ENCODE measurements at regions not wholly inside any gene's neighbourhood (a gene's known extent, or its start where the extent isn't known, plus 50 kb on each side); places are given as distances from the start of the nearest gene placed in this dataset.

DNA sequence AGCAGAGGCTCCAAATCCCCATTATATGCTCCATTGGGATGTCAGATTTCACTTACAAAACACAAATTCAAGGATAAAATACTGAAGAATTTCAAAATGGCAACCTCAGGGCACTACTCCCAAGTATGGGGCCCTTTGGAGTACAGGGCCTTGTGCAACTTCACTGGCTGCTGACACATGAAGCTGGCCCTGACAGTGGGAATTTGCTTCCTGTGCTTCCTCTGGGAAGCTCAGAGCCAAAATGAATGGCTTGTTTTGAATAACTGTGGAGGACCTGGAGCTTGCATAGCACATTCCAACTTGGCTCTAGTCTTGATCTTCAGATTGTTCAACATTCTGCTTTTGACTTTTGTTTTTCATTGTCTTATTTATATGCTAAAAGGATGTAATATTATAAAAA, 52.3 kb upstream of the HNF1B start:
- DNase-seq: no peak
- no peaks in the 10 kb centered on the region for H3K36me3 ChIP-seq (replicated peaks in 1 of 2)
- intact Hi-C loops (cut with DNase I): no loop called here
- no peak for TF ChIP-seq POLR2A (IDR thresholded peaks at IDR 0.05)
- TF ChIP-seq, protein P1, sequence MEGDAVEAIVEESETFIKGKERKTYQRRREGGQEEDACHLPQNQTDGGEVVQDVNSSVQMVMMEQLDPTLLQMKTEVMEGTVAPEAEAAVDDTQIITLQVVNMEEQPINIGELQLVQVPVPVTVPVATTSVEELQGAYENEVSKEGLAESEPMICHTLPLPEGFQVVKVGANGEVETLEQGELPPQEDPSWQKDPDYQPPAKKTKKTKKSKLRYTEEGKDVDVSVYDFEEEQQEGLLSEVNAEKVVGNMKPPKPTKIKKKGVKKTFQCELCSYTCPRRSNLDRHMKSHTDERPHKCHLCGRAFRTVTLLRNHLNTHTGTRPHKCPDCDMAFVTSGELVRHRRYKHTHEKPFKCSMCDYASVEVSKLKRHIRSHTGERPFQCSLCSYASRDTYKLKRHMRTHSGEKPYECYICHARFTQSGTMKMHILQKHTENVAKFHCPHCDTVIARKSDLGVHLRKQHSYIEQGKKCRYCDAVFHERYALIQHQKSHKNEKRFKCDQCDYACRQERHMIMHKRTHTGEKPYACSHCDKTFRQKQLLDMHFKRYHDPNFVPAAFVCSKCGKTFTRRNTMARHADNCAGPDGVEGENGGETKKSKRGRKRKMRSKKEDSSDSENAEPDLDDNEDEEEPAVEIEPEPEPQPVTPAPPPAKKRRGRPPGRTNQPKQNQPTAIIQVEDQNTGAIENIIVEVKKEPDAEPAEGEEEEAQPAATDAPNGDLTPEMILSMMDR (IDR thresholded peaks at IDR 0.05): no peak
- H3K27ac ChIP-seq: no peak overlapping the region
- no peak overlapping the region for H3K4me3 ChIP-seq
- no peaks in the 10 kb centered on the region for H3K4me1 ChIP-seq (replicated peaks in 1 of 2)
- no peaks in the 10 kb centered on the region for H3K27me3 ChIP-seq
- no peaks in the 10 kb centered on the region for H3K9me3 ChIP-seq (replicated peaks in 1 of 3)

GRCh38 chr17:37796076-37796475, 51.2 kb upstream of the HNF1B start:
- Histone ChIP-seq H3K36me3 (replicated peaks in 1 of 2) (no peaks in the 10 kb centered on the region), H3K27me3 (no peaks in the 10 kb centered on the region), H3K9me3 (replicated peaks in 1 of 3) (no peaks in the 10 kb centered on the region), H3K27ac (no peak overlapping the region), H3K4me1 (replicated peaks in 1 of 2) (no peaks in the 10 kb centered on the region), H3K4me3 (no peak overlapping the region)
- no peak for DNase-seq
- TF ChIP-seq POLR2A (IDR thresholded peaks at IDR 0.05): no peak
- TF ChIP-seq, protein P1 (IDR thresholded peaks at IDR 0.05): no peak
- WGBS, 4 donors: 65 to 94% (median 80%) methylated on average over 2 to 8 of the region's 8 CpGs
- intact Hi-C loops (cut with DNase I): no loop called here

Data from adrenal gland (tissue), 9 donors.